ENCODE measurements at regions not wholly inside any gene's neighbourhood (a gene's known extent, or its start where the extent isn't known, plus 50 kb on each side); places are given as distances from the start of the nearest gene placed in this dataset.

- TF ChIP-seq, protein P1, sequence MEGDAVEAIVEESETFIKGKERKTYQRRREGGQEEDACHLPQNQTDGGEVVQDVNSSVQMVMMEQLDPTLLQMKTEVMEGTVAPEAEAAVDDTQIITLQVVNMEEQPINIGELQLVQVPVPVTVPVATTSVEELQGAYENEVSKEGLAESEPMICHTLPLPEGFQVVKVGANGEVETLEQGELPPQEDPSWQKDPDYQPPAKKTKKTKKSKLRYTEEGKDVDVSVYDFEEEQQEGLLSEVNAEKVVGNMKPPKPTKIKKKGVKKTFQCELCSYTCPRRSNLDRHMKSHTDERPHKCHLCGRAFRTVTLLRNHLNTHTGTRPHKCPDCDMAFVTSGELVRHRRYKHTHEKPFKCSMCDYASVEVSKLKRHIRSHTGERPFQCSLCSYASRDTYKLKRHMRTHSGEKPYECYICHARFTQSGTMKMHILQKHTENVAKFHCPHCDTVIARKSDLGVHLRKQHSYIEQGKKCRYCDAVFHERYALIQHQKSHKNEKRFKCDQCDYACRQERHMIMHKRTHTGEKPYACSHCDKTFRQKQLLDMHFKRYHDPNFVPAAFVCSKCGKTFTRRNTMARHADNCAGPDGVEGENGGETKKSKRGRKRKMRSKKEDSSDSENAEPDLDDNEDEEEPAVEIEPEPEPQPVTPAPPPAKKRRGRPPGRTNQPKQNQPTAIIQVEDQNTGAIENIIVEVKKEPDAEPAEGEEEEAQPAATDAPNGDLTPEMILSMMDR (IDR thresholded peaks at IDR 0.05 in 2 of 3, conservative IDR thresholded peaks at IDR 0.05 in 1 of 3; ENCODE audit: control insufficient read depth in 2 of 3, extremely low read depth in 1 of 3, insufficient read depth in 1 of 3, low read depth in 3 of 3, low read length in 3 of 3) = no peak
- TF ChIP-seq ZNF217 (IDR thresholded peaks at IDR 0.05) = no peak
- TF ChIP-seq EED (IDR thresholded peaks at IDR 0.05; ENCODE audit: low read depth) = no peak
- no peak for TF ChIP-seq FOS (IDR thresholded peaks at IDR 0.05; ENCODE audit: borderline replicate concordance, extremely low read depth, insufficient read length)
- TF ChIP-seq YY1 (IDR thresholded peaks at IDR 0.05; ENCODE audit: low read depth, low read length) = no peak
- no peak for TF ChIP-seq RBBP5 (conservative IDR thresholded peaks at IDR 0.05)
- no peak for TF ChIP-seq RAD21 (IDR thresholded peaks at IDR 0.05; ENCODE audit: insufficient read depth, low read depth, low read length)
- no peak for TF ChIP-seq SRF (IDR thresholded peaks at IDR 0.05; ENCODE audit: low read depth in 2 of 2, low read length in 2 of 2)
- no peak for TF ChIP-seq CREM (IDR thresholded peaks at IDR 0.05; ENCODE audit: low read depth)
- no peak for TF ChIP-seq SMAD1 (IDR thresholded peaks at IDR 0.05; ENCODE audit: low read depth, partially characterized antibody)
- no peak for TF ChIP-seq MEF2A (IDR thresholded peaks at IDR 0.05; ENCODE audit: insufficient read depth, low read depth, low read length)
These were observed 323.9 kb upstream of the FAM241A start for GRCh38 chr4:111821342-111821741.
